Hematopoietic multipotent progenitor cell treated with erythropoietin and hydrocortisone succinate and interleukin-3 and kit ligand, for 6 days (in vitro differentiated cells): ENCODE measurements at regions not wholly inside any gene's neighbourhood (a gene's known extent, or its start where the extent isn't known, plus 50 kb on each side); places are given as distances from the start of the nearest gene placed in this dataset.

Experiments
- DNase-seq: peaks from one replicate; pipeline ENCODE4 v3.0.0-alpha.2; 2015

- no peak for DNase-seq
These were observed 52.7 kb upstream of the ERCC6L2 start for GRCh38 chr9:95822583-95823431.

- DNase-seq: no peak
These were observed 53.5 kb upstream of the ERCC6L2 start for GRCh38 chr9:95822015-95822414.

GRCh38 chr9:95820074-95820473, 55.4 kb upstream of the ERCC6L2 start:
- DNase-seq: no peak

GRCh38 chr9:95819636-95820035, 55.9 kb upstream of the ERCC6L2 start:
- DNase-seq: no peak

GRCh38 chr9:95817205-95817604, 58.3 kb upstream of the ERCC6L2 start:
- no peak for DNase-seq

- DNase-seq: no peak
These were observed 58.8 kb upstream of the ERCC6L2 start for GRCh38 chr9:95816716-95817115.

- no peak for DNase-seq
These were observed 59.5 kb upstream of the ERCC6L2 start for GRCh38 chr9:95815961-95816360.

- no peak for DNase-seq
These were observed 60.4 kb upstream of the ERCC6L2 start for GRCh38 chr9:95815133-95815532.

- DNase-seq: no peak
These were observed 61.6 kb upstream of the ERCC6L2 start for GRCh38 chr9:95813923-95814322.

- DNase-seq: no peak
These were observed 64.7 kb upstream of the ERCC6L2 start for GRCh38 chr9:95810814-95811213.

- no peak for DNase-seq
These were observed 65.4 kb upstream of the ERCC6L2 start for GRCh38 chr9:95810133-95810532.

GRCh38 chr9:95809686-95810085, 65.8 kb upstream of the ERCC6L2 start:
- DNase-seq: no peak

GRCh38 chr9:95808011-95808410, 67.5 kb upstream of the ERCC6L2 start:
- no peak for DNase-seq

GRCh38 chr9:95807326-95807947, 68.1 kb upstream of the ERCC6L2 start:
- DNase-seq: no peak

GRCh38 chr9:95803197-95803596, 72.3 kb upstream of the ERCC6L2 start:
- no peak for DNase-seq

GRCh38 chr9:95801797-95802196, 73.7 kb upstream of the ERCC6L2 start:
- no peak for DNase-seq

GRCh38 chr9:95796029-95796428, 79.5 kb upstream of the ERCC6L2 start:
- no peak for DNase-seq

- DNase-seq: no peak
These were observed 81.3 kb upstream of the ERCC6L2 start for GRCh38 chr9:95793924-95794828.

- DNase-seq: no peak
These were observed 83.8 kb upstream of the ERCC6L2 start for GRCh38 chr9:95791695-95792094.

GRCh38 chr9:95791286-95791685, 84.2 kb upstream of the ERCC6L2 start:
- no peak for DNase-seq

GRCh38 chr9:95788521-95788991, 86.9 kb upstream of the ERCC6L2 start:
- no peak for DNase-seq

- no peak for DNase-seq
These were observed 87.5 kb upstream of the ERCC6L2 start for GRCh38 chr9:95788021-95788420.

GRCh38 chr9:95785209-95785608, 90.3 kb upstream of the ERCC6L2 start:
- DNase-seq: no peak
